ENCODE measurements at regions not wholly inside any gene's neighbourhood (a gene's known extent, or its start where the extent isn't known, plus 50 kb on each side); places are given as distances from the start of the nearest gene placed in this dataset.

- no peaks in the 10 kb centered on the region for H3K36me3 ChIP-seq
- H3K4me3 ChIP-seq: no peak overlapping the region
- H3K27ac ChIP-seq: no peak overlapping the region
- H3K4me1 ChIP-seq: no peaks in the 10 kb centered on the region
- no peak for DNase-seq
- 93 to 95% methylated on average over 7 of the region's 7 CpGs for WGBS, 2 donors
- ATAC-seq (ENCODE audit: low FRiP score in 2 of 2): no peak
- H3K27me3 ChIP-seq: no peaks in the 10 kb centered on the region
- H3K9me3 ChIP-seq: no peaks in the 10 kb centered on the region
- no peak for TF ChIP-seq POLR2A (IDR thresholded peaks at IDR 0.05)
- no peak for TF ChIP-seq CTCF (IDR thresholded peaks at IDR 0.05)
- no peak for TF ChIP-seq POLR2AphosphoS5 (IDR thresholded peaks at IDR 0.05)
- no peak for TF ChIP-seq EP300 (IDR thresholded peaks at IDR 0.05)
Measured at GRCh38 chr10:126847666-126848065, 57.6 kb upstream of the DOCK1 start.

GRCh38 chr10:126849646-126850045 is 55.6 kb upstream of the DOCK1 start:
- no peak for ATAC-seq (ENCODE audit: low FRiP score in 2 of 2)
- TF ChIP-seq POLR2AphosphoS5 (IDR thresholded peaks at IDR 0.05): no peak
- no peak for TF ChIP-seq POLR2A (IDR thresholded peaks at IDR 0.05)
- TF ChIP-seq CTCF (IDR thresholded peaks at IDR 0.05): no peak
- TF ChIP-seq EP300 (IDR thresholded peaks at IDR 0.05): no peak
- H3K27me3 ChIP-seq: no peaks in the 10 kb centered on the region
- no peak overlapping the region for H3K4me3 ChIP-seq
- no peak for DNase-seq
- WGBS, 2 donors: 84 to 90% methylated on average over 3 of the region's 3 CpGs
- H3K27ac ChIP-seq: no peak overlapping the region
- H3K4me1 ChIP-seq: no peaks in the 10 kb centered on the region
- H3K9me3 ChIP-seq: no peaks in the 10 kb centered on the region
- H3K36me3 ChIP-seq: no peaks in the 10 kb centered on the region

GRCh38 chr10:126851414-126852108 is 53.7 kb upstream of the DOCK1 start:
- no peak overlapping the region for H3K27ac ChIP-seq
- no peak for DNase-seq
- 77 to 78% methylated on average over 7 of the region's 7 CpGs for WGBS, 2 donors
- no peaks in the 10 kb centered on the region for H3K27me3 ChIP-seq
- no peaks in the 10 kb centered on the region for H3K36me3 ChIP-seq
- no peaks in the 10 kb centered on the region for H3K4me1 ChIP-seq
- no peak for ATAC-seq (ENCODE audit: low FRiP score in 2 of 2)
- TF ChIP-seq EP300 (IDR thresholded peaks at IDR 0.05): no peak
- TF ChIP-seq CTCF (IDR thresholded peaks at IDR 0.05): no peak
- TF ChIP-seq POLR2AphosphoS5 (IDR thresholded peaks at IDR 0.05): no peak
- no peak for TF ChIP-seq POLR2A (IDR thresholded peaks at IDR 0.05)
- no peak overlapping the region for H3K4me3 ChIP-seq
- no peaks in the 10 kb centered on the region for H3K9me3 ChIP-seq

- H3K4me3 ChIP-seq: no peak overlapping the region
- no peaks in the 10 kb centered on the region for H3K36me3 ChIP-seq
- ATAC-seq (ENCODE audit: low FRiP score in 2 of 2) (no peak), DNase-seq (no peak)
- no peak overlapping the region for H3K27ac ChIP-seq
- peaks cover 0 to 4% (median 0%) of the 10 kb centered on the region in 4 donors for H3K9me3 ChIP-seq
- TF ChIP-seq CTCF (IDR thresholded peaks at IDR 0.05) (no peak), POLR2A (IDR thresholded peaks at IDR 0.05) (no peak), EP300 (IDR thresholded peaks at IDR 0.05) (no peak), POLR2AphosphoS5 (IDR thresholded peaks at IDR 0.05) (no peak)
- WGBS, 2 donors: 79 to 80% methylated on average over 10 of the region's 10 CpGs
- H3K27me3 ChIP-seq: no peaks in the 10 kb centered on the region
- H3K4me1 ChIP-seq: no peaks in the 10 kb centered on the region
Measured at GRCh38 chr10:126854726-126855495, 50.3 kb upstream of the DOCK1 start.

Small RNAs in the stretch of these regions (small RNA-seq; reads per million reads assigned to genes)
- 0 reads per million in 4 donors for gene RF00271
